Right ventricle myocardium superior (tissue), 1 donor: ENCODE measurements at regions not wholly inside any gene's neighbourhood (a gene's known extent, or its start where the extent isn't known, plus 50 kb on each side); places are given as distances from the start of the nearest gene placed in this dataset.
A peak's percentile ranks its signal among the peaks of the same experiment; 100 is the strongest.

ENCODE experiments used
- ATAC-seq: fragments of 200-7000 bp; cut with Tn5 transposase; one replicate; pipeline ENCODE4 v1.9.1; 2020; ENCODE audit warnings: mild to moderate bottlenecking; ENCODE audit not compliant: poor library complexity
- DNase-seq: peaks from one replicate; pipeline ENCODE4 v3.0.0-alpha.2; 2020
- intact Hi-C: fragments of 100-400 bp; cut with DNase I; formaldehyde crosslinking; loops from one replicate; pipeline ENCODE4 v1.11.2; 2022
- donor health status: DM: no; HTN: yes; CAD: no; lungs with severe emphysema.

- no peak for ATAC-seq
- intact Hi-C loops = no loop called here
- no peak for DNase-seq
Observed at GRCh38 chr5:171617266-171617665, 168.4 kb upstream of the SMIM23 start.

- intact Hi-C loops = no loop called here
- ATAC-seq = no peak
- no peak for DNase-seq
Observed at GRCh38 chr5:171617817-171618591, 167.6 kb upstream of the SMIM23 start.

GRCh38 chr5:171619196-171619595, 166.4 kb upstream of the SMIM23 start:
- ATAC-seq (no peak), DNase-seq (no peak)
- intact Hi-C loops = no loop called here

DNA sequence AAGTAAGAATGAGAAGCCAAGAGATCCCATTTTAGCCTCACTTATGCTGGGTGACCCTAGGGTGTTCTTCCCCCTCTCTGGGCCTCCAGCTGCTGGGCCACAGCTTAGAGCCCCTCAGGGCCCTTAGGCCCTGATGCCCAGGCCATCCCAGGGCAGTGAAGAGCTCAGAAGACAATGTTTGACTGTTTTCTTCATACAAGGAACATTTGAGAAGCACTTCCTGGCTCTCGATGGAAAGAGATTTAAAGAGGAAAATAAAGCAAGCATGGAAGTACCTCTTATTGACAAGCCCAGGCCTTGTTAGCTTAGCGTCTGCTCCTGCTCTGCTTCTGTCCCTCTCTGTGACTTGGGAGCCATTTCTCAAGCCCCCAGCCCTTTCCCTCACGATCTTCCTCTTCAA, 165.9 kb upstream of the SMIM23 start:
- ATAC-seq (no peak), DNase-seq (no peak)
- intact Hi-C loops = loop anchor here (10.0 kb wide), 1 partner anchor 195 kb away; no protein-coding TSS in a partner anchor

- peak; percentile 79 for ATAC-seq
- no peak for DNase-seq
- intact Hi-C loops = loop anchor here (10.0 kb wide), 1 partner anchor 197 kb away; no protein-coding TSS in a partner anchor
Observed at GRCh38 chr5:171622010-171622409, 163.6 kb upstream of the SMIM23 start.

DNA sequence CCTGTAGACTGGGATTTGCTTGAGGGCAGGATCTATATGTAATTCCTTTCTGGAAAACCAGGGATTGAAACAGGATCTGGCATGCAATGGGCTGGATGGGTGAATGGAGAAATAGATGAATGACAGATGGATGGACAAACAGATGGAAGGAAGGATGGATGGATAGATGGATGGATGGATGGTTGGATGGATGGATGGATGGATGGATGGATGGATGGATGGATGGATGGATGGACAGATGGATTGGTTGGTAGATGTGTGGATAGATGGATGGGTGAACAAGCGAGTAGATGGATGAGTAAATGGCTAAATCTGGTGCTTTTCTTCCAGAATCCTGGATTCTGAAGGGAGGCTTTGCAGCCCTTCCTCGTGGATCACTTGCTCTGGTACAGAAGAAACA, 162.5 kb upstream of the SMIM23 start:
- intact Hi-C loops = loop anchor here (10.0 kb wide), 1 partner anchor 198 kb away; no protein-coding TSS in a partner anchor
- DNase-seq (no peak), ATAC-seq (no peak)

- intact Hi-C loops = loop anchor here (10.0 kb wide), 1 partner anchor 199 kb away; no protein-coding TSS in a partner anchor
- ATAC-seq = no peak
- no peak for DNase-seq
Observed at GRCh38 chr5:171623551-171624097, 162.0 kb upstream of the SMIM23 start.

- no peak for ATAC-seq
- intact Hi-C loops = loop anchor here (10.0 kb wide), 1 partner anchor 200 kb away; no protein-coding TSS in a partner anchor
- DNase-seq = no peak
Observed at GRCh38 chr5:171624396-171624795, 161.2 kb upstream of the SMIM23 start.

GRCh38 chr5:171625646-171626045, 160.0 kb upstream of the SMIM23 start:
- intact Hi-C loops = loop anchor here (10.0 kb wide), 1 partner anchor 201 kb away; no protein-coding TSS in a partner anchor
- ATAC-seq = no peak
- DNase-seq = no peak

DNA sequence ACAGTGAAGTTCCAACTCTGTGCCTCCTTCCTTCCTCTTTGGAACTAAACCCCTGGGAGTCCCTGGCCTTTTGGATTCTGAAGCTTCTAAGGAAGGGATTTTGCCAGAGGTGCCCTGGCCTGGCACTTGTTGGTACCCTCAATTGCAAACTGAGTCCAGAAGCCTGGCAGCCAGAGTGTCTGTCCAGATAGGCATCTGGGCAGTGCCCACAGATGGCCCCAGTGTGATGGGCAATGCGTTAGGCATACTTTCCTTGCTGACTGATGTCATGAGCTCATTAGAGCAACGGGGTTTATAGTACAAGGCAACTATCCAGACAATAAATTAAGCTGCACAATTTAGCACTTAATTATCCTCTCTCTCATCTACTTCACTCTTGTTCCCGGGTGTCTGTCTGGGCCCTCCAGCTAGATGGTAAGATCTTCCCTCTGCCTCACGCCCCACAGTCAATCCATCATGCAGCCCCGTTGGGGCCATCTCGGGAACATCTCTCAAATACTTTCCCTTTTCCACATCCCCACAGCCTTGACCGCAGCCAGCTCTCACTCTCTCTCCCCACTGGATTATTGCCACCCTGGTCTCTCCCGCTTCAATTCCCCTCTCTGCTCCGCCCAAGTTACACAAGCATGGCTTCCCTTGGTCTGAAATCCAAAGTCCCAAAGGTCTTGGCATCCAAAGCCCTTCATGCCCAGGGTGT, 157.5 kb upstream of the SMIM23 start:
- intact Hi-C loops = loop anchor here (10.0 kb wide), 1 partner anchor 203 kb away; no protein-coding TSS in a partner anchor
- DNase-seq (no peak), ATAC-seq (no peak)

DNA sequence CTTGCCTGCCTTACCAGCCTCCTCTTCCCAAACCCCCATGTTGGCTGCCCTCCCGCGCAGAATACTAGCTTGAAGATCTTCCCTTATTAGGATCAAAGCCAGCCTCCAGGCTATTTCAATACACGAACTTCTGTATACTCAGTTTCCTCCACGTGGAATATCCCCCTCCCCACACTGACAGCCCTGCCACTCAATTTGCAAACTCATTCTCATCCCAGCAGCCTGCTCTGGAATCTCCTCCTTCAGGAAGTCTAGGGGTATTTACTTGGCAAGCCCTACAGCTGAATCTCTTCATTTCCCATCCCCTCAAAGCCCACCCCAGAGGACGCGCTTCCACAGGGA, 157.0 kb upstream of the SMIM23 start:
- DNase-seq (no peak), ATAC-seq (no peak)
- intact Hi-C loops = loop anchor here (10.0 kb wide), 1 partner anchor 204 kb away; no protein-coding TSS in a partner anchor

- intact Hi-C loops = loop anchor here (10.0 kb wide), 1 partner anchor 204 kb away; no protein-coding TSS in a partner anchor
- no peak for DNase-seq
- ATAC-seq = no peak
Observed at GRCh38 chr5:171629221-171629620, 156.4 kb upstream of the SMIM23 start.

DNA sequence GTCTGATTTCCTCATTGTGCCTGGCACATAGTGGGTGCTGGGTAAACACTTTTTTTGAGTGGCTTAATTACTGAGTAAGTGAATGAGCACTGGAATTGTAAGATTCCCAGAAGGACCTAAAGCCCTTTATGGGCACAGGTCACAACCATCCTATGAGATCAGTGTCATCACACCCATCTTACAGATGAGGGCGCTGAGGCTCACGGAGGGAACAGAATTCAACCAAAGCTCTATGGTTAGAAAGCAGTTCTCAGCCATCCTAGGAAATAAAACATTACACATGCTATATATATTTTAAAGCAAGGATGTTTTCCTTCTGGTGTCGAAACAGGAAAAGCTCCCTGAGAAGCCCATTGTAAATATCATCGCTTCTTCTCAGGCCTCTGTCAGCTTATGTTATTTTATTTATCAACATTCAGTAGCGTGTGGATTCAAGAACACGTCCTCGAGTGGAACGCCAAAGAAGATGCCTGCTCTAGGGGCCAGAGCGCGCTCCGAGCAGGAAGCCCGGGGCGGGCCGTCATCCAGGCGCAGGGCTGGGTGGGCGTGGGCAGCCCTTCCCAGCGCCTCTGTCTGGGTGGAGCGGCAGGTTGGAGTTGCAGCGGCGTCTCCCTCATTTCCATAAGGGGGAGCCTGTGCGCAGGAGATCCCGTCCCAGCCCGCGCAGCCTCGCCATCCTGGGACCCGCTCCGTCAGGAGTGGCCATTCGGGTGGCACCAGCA, 155.8 kb upstream of the SMIM23 start:
- intact Hi-C loops = loop anchor here (10.0 kb wide), 2 partner anchors 205 to 215 kb away; no protein-coding TSS in a partner anchor
- ATAC-seq (peak; percentile 92), DNase-seq (peak; percentile 74)

GRCh38 chr5:171630350-171631065, 155.1 kb upstream of the SMIM23 start:
- intact Hi-C loops = loop anchor here (10.0 kb wide), 1 partner anchor 214 kb away; no protein-coding TSS in a partner anchor
- no peak for ATAC-seq
- no peak for DNase-seq

GRCh38 chr5:171632616-171633015, 153.0 kb upstream of the SMIM23 start:
- no peak for ATAC-seq
- no peak for DNase-seq
- intact Hi-C loops = loop anchor here (10.0 kb wide), 1 partner anchor 212 kb away; no protein-coding TSS in a partner anchor

GRCh38 chr5:171633776-171634470, 151.7 kb upstream of the SMIM23 start:
- intact Hi-C loops = loop anchor here (10.0 kb wide), 1 partner anchor 211 kb away; no protein-coding TSS in a partner anchor
- no peak for ATAC-seq
- no peak for DNase-seq

- intact Hi-C loops = loop anchor here (10.0 kb wide), 1 partner anchor 210 kb away; no protein-coding TSS in a partner anchor
- DNase-seq (no peak), ATAC-seq (no peak)
Observed at GRCh38 chr5:171634511-171634910, 151.1 kb upstream of the SMIM23 start.
